SK-N-SH (cell line): ENCODE measurements at regions not wholly inside any gene's neighbourhood (a gene's known extent, or its start where the extent isn't known, plus 50 kb on each side); places are given as distances from the start of the nearest gene placed in this dataset.

Source experiments
- CTCF ChIP-seq: fragments of 200-600 bp; sonication (generic); IDR thresholded peaks from 2 replicates; pipeline ENCODE4 v1.6.1; 2017; ENCODE audit warnings: antibody characterized with exemption, mild to moderate bottlenecking, moderate library complexity
- ELF1 ChIP-seq: IDR thresholded peaks from 2 replicates; pipeline ENCODE4 v1.4.0; 2012
- EZH2phosphoT487 ChIP-seq: fragments of 200-600 bp; sonication (generic); IDR thresholded peaks from 2 replicates; pipeline ENCODE4 v1.6.1; 2017; ENCODE audit warnings: low read depth, mixed run types, mild to moderate bottlenecking, antibody characterized with exemption, moderate library complexity, borderline replicate concordance
- FOXM1 ChIP-seq: IDR thresholded peaks from 2 replicates; pipeline ENCODE4 v1.4.0; 2012; ENCODE audit warnings: low read depth, mild to moderate bottlenecking
- MAX ChIP-seq: IDR thresholded peaks from 2 replicates; pipeline ENCODE4 v1.4.0; 2012; ENCODE audit warnings: low read depth
- MXI1 ChIP-seq: IDR thresholded peaks from 2 replicates; pipeline ENCODE4 v1.6.1; 2012; ENCODE audit warnings: mild to moderate bottlenecking, low read depth, low read length, improper control_type of control experiment
- POLR2AphosphoS5 ChIP-seq: IDR thresholded peaks from 2 replicates; pipeline ENCODE4 v1.6.1; 2012; ENCODE audit warnings: low read depth, low read length
- RAD21 ChIP-seq: IDR thresholded peaks from 2 replicates; pipeline ENCODE4 v1.6.1; 2012; ENCODE audit warnings: mild to moderate bottlenecking, low read length
- RCOR1 ChIP-seq: fragments of 150-350 bp; IDR thresholded peaks from 2 replicates; pipeline ENCODE4 v1.6.1; 2017; ENCODE audit warnings: antibody characterized with exemption, low read length
- RFX5 ChIP-seq: IDR thresholded peaks from 2 replicates; pipeline ENCODE4 v1.6.1; 2012; ENCODE audit warnings: mild to moderate bottlenecking, improper control_type of control experiment, low read length
- SIN3A ChIP-seq: IDR thresholded peaks from 2 replicates; pipeline ENCODE4 v1.6.1; 2012; ENCODE audit warnings: low read depth, mild to moderate bottlenecking, low read length, moderate library complexity, borderline replicate concordance

DNA sequence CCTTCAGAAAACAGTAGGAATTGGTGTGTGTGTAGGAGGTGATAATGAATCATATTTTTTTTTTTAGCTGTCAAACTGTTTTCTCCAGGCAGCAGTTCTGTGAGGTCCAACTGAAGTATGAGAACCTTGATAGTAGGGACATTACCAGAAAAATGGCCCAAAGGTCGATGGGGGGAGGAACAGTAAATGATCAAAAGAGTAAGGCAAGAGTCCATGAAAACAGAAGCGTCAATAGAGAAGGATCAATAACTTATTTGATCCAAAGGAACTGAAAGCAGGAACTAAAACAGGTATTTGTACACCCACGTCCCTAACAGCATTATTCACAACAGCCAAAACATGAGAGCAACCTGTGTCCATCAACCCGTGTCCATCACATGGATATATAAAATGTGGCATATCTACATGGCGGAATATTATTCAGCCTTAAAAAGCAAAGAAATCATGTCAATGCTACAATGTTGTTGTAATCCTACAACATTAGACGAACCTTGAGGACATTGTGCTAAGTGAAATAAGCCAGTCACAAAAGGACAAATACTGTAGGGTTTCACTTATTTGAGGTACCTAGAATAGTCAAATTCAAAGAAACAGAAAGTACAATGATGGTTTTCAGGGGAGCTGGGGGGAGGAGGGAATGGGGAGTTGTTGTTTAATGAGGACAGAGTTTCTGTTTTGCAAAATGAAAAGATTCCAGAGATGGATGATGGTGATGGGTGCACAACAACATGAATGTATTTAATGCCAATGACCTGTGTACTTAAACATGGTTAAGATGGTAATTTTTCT lies 214.0 kb upstream of the KLF14 start:
- no peak for TF ChIP-seq CTCF
- TF ChIP-seq MXI1: no peak
- no peak for TF ChIP-seq RAD21
- TF ChIP-seq POLR2AphosphoS5: no peak
- TF ChIP-seq RFX5: no peak
- no peak for TF ChIP-seq RCOR1
- no peak for TF ChIP-seq SIN3A
- no peak for TF ChIP-seq EZH2phosphoT487
- no peak for TF ChIP-seq MAX
- TF ChIP-seq FOXM1: no peak
- TF ChIP-seq ELF1: no peak
